Keratinocyte (primary cell): ENCODE measurements at regions not wholly inside any gene's neighbourhood (a gene's known extent, or its start where the extent isn't known, plus 50 kb on each side); places are given as distances from the start of the nearest gene placed in this dataset.

Source experiments
- DNase-seq: peaks from one replicate; pipeline ENCODE4 v3.0.0-alpha.2; 2011; ENCODE audit warnings: low read depth, missing footprints, low spot score
- FAIRE-seq: peaks from 2 replicates; lab custom pipeline; 2011; peaks lifted over from hg19 to GRCh38; lab: Jason Lieb, UNC
- H2AFZ ChIP-seq: 2 replicates; pipeline ENCODE4 v1.6.0; 2012; ENCODE audit warnings: low read length, control low read depth, inconsistent platforms; ENCODE audit not compliant: control insufficient read depth
- H3K27ac ChIP-seq: 2 replicates; pipeline ENCODE4 v1.5.1; 2011; ENCODE audit warnings: low read length; ENCODE audit not compliant: control insufficient read depth, insufficient read depth
- H3K27me3 ChIP-seq: 3 replicates; pipeline ENCODE4 v1.6.0; 2011; ENCODE audit warnings: low read length; ENCODE audit not compliant: control insufficient read depth, insufficient read depth; ENCODE audit errors: extremely low read depth
- H3K36me3 ChIP-seq, 2 experiments: 2 replicates in 1 of 2; 3 replicates in 1 of 2; pipeline ENCODE4 v1.5.1; 2011; ENCODE audit warnings: low read length in 2 of 2, mild to moderate bottlenecking in 1 of 2; ENCODE audit not compliant: control insufficient read depth in 2 of 2, insufficient read depth in 2 of 2; ENCODE audit errors: extremely low read depth in 1 of 2
- H3K4me1 ChIP-seq: 3 replicates; pipeline ENCODE4 v1.5.1; 2011; ENCODE audit warnings: low read length; ENCODE audit not compliant: control insufficient read depth, insufficient read depth; ENCODE audit errors: extremely low read depth
- H3K4me2 ChIP-seq: 3 replicates; pipeline ENCODE4 v1.6.0; 2011; ENCODE audit warnings: low read depth, low read length; ENCODE audit not compliant: control insufficient read depth, insufficient read depth; ENCODE audit errors: extremely low read depth
- H3K4me3 ChIP-seq, 3 experiments: fragments of 200-600 bp in 1 of 3; sonication (generic) in 1 of 3; 2 replicates in 2 of 3; 3 replicates in 1 of 3; pipeline ENCODE4 v1.5.1; 2011 to 2016; ENCODE audit warnings: low read length in 3 of 3, mild to moderate bottlenecking in 3 of 3, control low read depth in 2 of 3, inconsistent platforms in 1 of 3, low read depth in 1 of 3, mixed read lengths in 1 of 3, mixed run types in 1 of 3, moderate library complexity in 1 of 3; ENCODE audit not compliant: control insufficient read depth in 2 of 3, insufficient read depth in 2 of 3; ENCODE audit errors: extremely low read depth in 1 of 3
- H3K79me2 ChIP-seq: 2 replicates; pipeline ENCODE4 v1.6.0; 2012; ENCODE audit warnings: low read length; ENCODE audit not compliant: control insufficient read depth, insufficient read depth
- H3K9ac ChIP-seq: 3 replicates; pipeline ENCODE4 v1.6.0; 2011; ENCODE audit warnings: low read length; ENCODE audit not compliant: control insufficient read depth, insufficient read depth; ENCODE audit errors: extremely low read depth
- H3K9me1 ChIP-seq: 3 replicates; pipeline ENCODE4 v1.6.0; 2011; ENCODE audit warnings: low read length; ENCODE audit not compliant: control insufficient read depth, insufficient read depth; ENCODE audit errors: extremely low read depth
- H3K9me3 ChIP-seq: 2 replicates; pipeline ENCODE4 v1.5.1; 2012; ENCODE audit warnings: low read depth, low read length; ENCODE audit not compliant: control insufficient read depth
- H4K20me1 ChIP-seq: 3 replicates; pipeline ENCODE4 v1.6.0; 2011; ENCODE audit warnings: low read length; ENCODE audit not compliant: control insufficient read depth, insufficient read depth; ENCODE audit errors: extremely low read depth
- CTCF ChIP-seq, 3 experiments: IDR thresholded peaks in 1 of 3; conservative IDR thresholded peaks in 1 of 3; optimal IDR thresholded peaks in 1 of 3; 2 replicates in 2 of 3; 3 replicates in 1 of 3; pipeline versions ENCODE3 to v1.5.1; 2011; ENCODE audit warnings: low read length in 3 of 3, mild to moderate bottlenecking in 3 of 3, moderate library complexity in 2 of 3, control low read depth in 1 of 3, inconsistent platforms in 1 of 3; ENCODE audit not compliant: insufficient read depth in 2 of 3; ENCODE audit errors: extremely low read depth in 1 of 3
- EZH2 ChIP-seq: IDR thresholded peaks from one replicate; pipeline ENCODE4 v1.6.1; 2012; ENCODE audit warnings: inconsistent platforms, mild to moderate bottlenecking, low read length, moderate library complexity
- dilution Hi-C: fragments of 300-500 bp; cut with MboI; formaldehyde crosslinking; loops from one replicate; pipeline ENCODE4 v1.7.0; 2020; ENCODE audit warnings: low sequenced_read_pairs; ENCODE audit not compliant: extremely low pct_ligation_motif_present

GRCh38 chr16:75787440-75787839, 61.1 kb upstream of the CPHXL start:
- DNase-seq: no peak
- dilution Hi-C loops: loop anchor here (25.0 kb wide), 1 partner anchor 1375 kb away; no protein-coding TSS in a partner anchor
- no peak for FAIRE-seq
- no peaks in the 10 kb centered on the region for H3K4me1 ChIP-seq
- no peak overlapping the region for H3K4me3 ChIP-seq
- H3K4me2 ChIP-seq: no peak overlapping the region
- H3K27me3 ChIP-seq: no peaks in the 10 kb centered on the region
- H3K9me3 ChIP-seq: no peaks in the 10 kb centered on the region
- no peak overlapping the region for H2AFZ ChIP-seq
- H3K27ac ChIP-seq: no peak overlapping the region
- no peaks in the 10 kb centered on the region for H4K20me1 ChIP-seq
- no peaks in the 10 kb centered on the region for H3K79me2 ChIP-seq
- H3K9ac ChIP-seq: no peak overlapping the region
- no peaks in the 10 kb centered on the region for H3K36me3 ChIP-seq
- TF ChIP-seq CTCF (optimal IDR thresholded peaks at IDR 0.05 in 1 of 3, IDR thresholded peaks at IDR 0.05 in 1 of 3, conservative IDR thresholded peaks at IDR 0.05 in 1 of 3; ENCODE audit: extremely low read depth in 1 of 3, insufficient read depth in 2 of 3, low read length in 3 of 3) (no peak), EZH2 (no peak)
- H3K9me1 ChIP-seq: no peaks in the 10 kb centered on the region

DNA sequence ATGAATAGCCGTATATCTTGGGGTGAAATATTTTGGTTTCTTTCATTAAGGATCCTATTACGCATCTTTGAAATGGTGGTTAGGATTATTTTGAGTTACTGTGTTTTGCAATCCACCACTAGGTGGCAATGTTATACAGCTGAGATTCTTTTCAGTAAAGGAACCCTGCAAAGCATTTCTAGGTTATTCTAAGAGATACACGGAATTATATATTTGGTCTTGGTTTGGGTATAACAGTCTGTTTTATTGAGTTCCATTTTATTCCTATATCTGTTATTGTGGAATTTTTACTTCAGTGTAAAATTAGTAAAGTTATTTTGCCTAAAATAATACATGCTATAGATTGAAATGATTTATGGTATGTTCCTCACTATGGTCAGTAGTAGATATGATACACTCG, 62.9 kb upstream of the CPHXL start:
- no peaks in the 10 kb centered on the region for H3K79me2 ChIP-seq
- H3K4me1 ChIP-seq: no peaks in the 10 kb centered on the region
- no peak overlapping the region for H3K4me3 ChIP-seq
- H3K27me3 ChIP-seq: no peaks in the 10 kb centered on the region
- TF ChIP-seq CTCF (optimal IDR thresholded peaks at IDR 0.05 in 1 of 3, IDR thresholded peaks at IDR 0.05 in 1 of 3, conservative IDR thresholded peaks at IDR 0.05 in 1 of 3; ENCODE audit: extremely low read depth in 1 of 3, insufficient read depth in 2 of 3, low read length in 3 of 3) (peak in 2 of 3 experiments; percentile 50 to 69), EZH2 (no peak)
- H3K9me1 ChIP-seq: no peaks in the 10 kb centered on the region
- H3K9ac ChIP-seq: no peak overlapping the region
- no peak overlapping the region for H2AFZ ChIP-seq
- no peak overlapping the region for H3K4me2 ChIP-seq
- no peaks in the 10 kb centered on the region for H4K20me1 ChIP-seq
- no peaks in the 10 kb centered on the region for H3K9me3 ChIP-seq
- dilution Hi-C loops: loop anchor here (25.0 kb wide), 1 partner anchor 1373 kb away; no protein-coding TSS in a partner anchor
- H3K27ac ChIP-seq: no peak overlapping the region
- FAIRE-seq: peak; percentile 79
- DNase-seq: no peak
- no peaks in the 10 kb centered on the region for H3K36me3 ChIP-seq
